ENCODE measurements at regions not wholly inside any gene's neighbourhood (a gene's known extent, or its start where the extent isn't known, plus 50 kb on each side); places are given as distances from the start of the nearest gene placed in this dataset.
"Not testable (repeated sequence)": the region's sequence is repeated elsewhere in the genome, so short reads cannot be mapped to it uniquely, and the experiment has no call there.

GRCh38 chr4:92249541-92249940 is 54.2 kb upstream of the GRID2 start:
- no peaks in the 10 kb centered on the region for H3K36me3 ChIP-seq
- H3K9me3 ChIP-seq = no peaks in the 10 kb centered on the region
- H3K4me1 ChIP-seq = no peaks in the 10 kb centered on the region
- no peaks in the 10 kb centered on the region for H3K27me3 ChIP-seq
- no peak overlapping the region for H3K4me3 ChIP-seq
- ATAC-seq (no peak), DNase-seq (no peak)
- H3K27ac ChIP-seq = no peak overlapping the region
- intact Hi-C loops (cut with DNase I) = no loop called here
- TF ChIP-seq, protein P1, sequence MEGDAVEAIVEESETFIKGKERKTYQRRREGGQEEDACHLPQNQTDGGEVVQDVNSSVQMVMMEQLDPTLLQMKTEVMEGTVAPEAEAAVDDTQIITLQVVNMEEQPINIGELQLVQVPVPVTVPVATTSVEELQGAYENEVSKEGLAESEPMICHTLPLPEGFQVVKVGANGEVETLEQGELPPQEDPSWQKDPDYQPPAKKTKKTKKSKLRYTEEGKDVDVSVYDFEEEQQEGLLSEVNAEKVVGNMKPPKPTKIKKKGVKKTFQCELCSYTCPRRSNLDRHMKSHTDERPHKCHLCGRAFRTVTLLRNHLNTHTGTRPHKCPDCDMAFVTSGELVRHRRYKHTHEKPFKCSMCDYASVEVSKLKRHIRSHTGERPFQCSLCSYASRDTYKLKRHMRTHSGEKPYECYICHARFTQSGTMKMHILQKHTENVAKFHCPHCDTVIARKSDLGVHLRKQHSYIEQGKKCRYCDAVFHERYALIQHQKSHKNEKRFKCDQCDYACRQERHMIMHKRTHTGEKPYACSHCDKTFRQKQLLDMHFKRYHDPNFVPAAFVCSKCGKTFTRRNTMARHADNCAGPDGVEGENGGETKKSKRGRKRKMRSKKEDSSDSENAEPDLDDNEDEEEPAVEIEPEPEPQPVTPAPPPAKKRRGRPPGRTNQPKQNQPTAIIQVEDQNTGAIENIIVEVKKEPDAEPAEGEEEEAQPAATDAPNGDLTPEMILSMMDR (IDR thresholded peaks at IDR 0.05) = no peak

DNA sequence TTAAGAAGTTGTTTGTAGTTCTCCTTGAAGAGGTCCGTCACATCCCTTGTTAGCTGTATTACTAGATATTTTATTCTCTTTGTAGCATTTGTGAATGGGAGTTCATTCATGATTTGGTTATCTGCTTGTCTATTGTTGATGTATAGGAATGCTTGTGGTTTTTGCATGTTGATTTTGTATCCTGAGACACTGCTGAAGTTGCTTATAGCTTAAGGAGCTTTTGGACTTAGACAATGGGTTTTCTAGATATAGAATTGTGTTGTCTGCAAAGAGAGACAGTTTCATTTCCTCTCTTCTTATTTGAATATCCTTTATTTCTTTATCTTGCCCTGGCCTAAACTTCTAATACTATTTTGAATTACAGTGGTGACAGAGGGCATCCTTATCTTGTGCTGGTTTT is 52.1 kb upstream of the GRID2 start:
- ATAC-seq = no peak
- Histone ChIP-seq H3K27me3 (no peaks in the 10 kb centered on the region), H3K4me3 (no peak overlapping the region), H3K36me3 (no peaks in the 10 kb centered on the region), H3K9me3 (no peaks in the 10 kb centered on the region), H3K4me1 (no peaks in the 10 kb centered on the region), H3K27ac (no peak overlapping the region)
- intact Hi-C loops (cut with DNase I) = no loop called here
- DNase-seq = no peak
- TF ChIP-seq, protein P1 (IDR thresholded peaks at IDR 0.05) = no peak

GRCh38 chr4:92252358-92252757 is 51.4 kb upstream of the GRID2 start:
- H3K27ac ChIP-seq; H3K36me3 ChIP-seq; ATAC-seq; DNase-seq; intact Hi-C loops (cut with DNase I); H3K4me1 ChIP-seq; H3K9me3 ChIP-seq; H3K27me3 ChIP-seq; H3K4me3 ChIP-seq: not testable (repeated sequence)

DNA sequence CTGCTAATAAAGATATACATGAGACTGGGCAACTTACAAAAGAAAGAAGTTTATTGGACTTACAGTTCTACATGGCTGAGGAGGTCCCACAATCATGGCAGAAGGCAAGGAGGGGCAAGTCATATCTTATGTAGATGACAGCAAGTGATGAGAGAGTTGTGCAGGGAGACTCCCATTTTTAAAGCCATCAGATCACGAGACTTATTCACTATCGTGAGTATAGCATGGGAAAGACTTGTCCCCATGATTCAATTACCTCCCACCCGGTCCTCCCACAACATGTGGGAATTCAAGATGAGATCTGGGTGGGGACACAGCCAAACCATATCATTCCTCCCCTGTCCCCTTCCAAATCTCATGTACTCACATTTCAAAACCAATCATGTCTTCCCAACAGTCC is 50.9 kb upstream of the GRID2 start:
- Histone ChIP-seq H3K27me3 (no peaks in the 10 kb centered on the region), H3K36me3 (no peaks in the 10 kb centered on the region), H3K9me3 (no peaks in the 10 kb centered on the region), H3K4me1 (no peaks in the 10 kb centered on the region), H3K27ac (no peak overlapping the region), H3K4me3 (no peak overlapping the region)
- intact Hi-C loops (cut with DNase I) = no loop called here
- TF ChIP-seq, protein P1 (IDR thresholded peaks at IDR 0.05) = no peak
- DNase-seq (no peak), ATAC-seq (no peak)

DNA sequence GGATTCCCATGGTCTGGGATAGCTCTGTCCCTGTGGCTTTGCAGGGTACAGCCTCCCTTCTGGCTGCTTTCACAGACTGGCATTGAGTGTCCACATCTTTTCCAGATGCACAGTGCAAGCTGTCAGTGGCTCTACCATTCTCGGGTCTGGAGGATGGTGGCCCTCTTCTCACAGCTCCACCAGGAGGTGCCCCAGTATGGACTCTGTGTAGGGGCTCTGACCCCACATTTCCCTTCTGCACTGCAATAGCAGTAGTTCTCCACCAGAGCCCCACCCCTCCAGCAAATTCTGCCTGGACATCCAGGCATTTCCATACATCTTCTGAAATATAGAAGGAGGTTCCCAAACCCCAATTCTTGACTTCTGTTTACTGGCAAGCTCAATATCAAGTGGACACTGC is 50.2 kb upstream of the GRID2 start:
- H3K27me3 ChIP-seq = no peaks in the 10 kb centered on the region
- ATAC-seq = no peak
- no peak for DNase-seq
- no peak overlapping the region for H3K4me3 ChIP-seq
- TF ChIP-seq, protein P1 (IDR thresholded peaks at IDR 0.05) = no peak
- no peak overlapping the region for H3K27ac ChIP-seq
- no peaks in the 10 kb centered on the region for H3K36me3 ChIP-seq
- H3K4me1 ChIP-seq = no peaks in the 10 kb centered on the region
- no peaks in the 10 kb centered on the region for H3K9me3 ChIP-seq
- intact Hi-C loops (cut with DNase I) = no loop called here
